A673 (cell line): ENCODE measurements at regions not wholly inside any gene's neighbourhood (a gene's known extent, or its start where the extent isn't known, plus 50 kb on each side); places are given as distances from the start of the nearest gene placed in this dataset.

Source experiments
- EZH2 ChIP-seq: fragments of 200-600 bp; sonication (generic); IDR thresholded peaks from 2 replicates; pipeline ENCODE4 v1.6.1; 2017; ENCODE audit warnings: borderline replicate concordance, low read depth, mild to moderate bottlenecking, mixed read lengths, antibody characterized with exemption, low read length; ENCODE audit not compliant: poor library complexity, severe bottlenecking
- TF ChIP-seq, protein P1 (sequence below): fragments of 300-800, 200-600 bp; sonication (generic); conservative IDR thresholded peaks from 2 replicates; pipeline ENCODE4 v1.5.1; 2017; ENCODE audit warnings: low read depth, mild to moderate bottlenecking, antibody characterized with exemption, low read length, moderate library complexity, mixed read lengths

DNA sequence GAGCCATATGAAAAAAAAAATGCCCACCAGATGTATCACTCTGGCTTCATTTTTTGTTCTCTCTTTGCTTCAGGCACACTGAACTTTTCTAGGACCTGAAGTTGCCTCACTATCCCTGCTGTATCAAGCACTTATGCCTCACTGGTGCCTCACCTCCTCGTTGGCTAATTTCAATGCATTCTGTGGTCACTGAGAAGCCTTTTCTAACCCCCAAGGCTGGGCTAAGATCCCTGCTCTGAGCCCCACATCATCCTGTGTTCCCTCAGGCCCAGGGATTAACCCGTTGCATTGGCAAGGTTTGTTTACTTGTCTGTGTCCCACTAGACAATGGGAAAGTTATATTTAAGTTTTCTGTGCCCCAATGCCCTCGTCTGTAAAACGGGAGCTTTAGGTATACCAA lies 362.7 kb downstream of the OSTF1 start:
- TF ChIP-seq, protein P1, sequence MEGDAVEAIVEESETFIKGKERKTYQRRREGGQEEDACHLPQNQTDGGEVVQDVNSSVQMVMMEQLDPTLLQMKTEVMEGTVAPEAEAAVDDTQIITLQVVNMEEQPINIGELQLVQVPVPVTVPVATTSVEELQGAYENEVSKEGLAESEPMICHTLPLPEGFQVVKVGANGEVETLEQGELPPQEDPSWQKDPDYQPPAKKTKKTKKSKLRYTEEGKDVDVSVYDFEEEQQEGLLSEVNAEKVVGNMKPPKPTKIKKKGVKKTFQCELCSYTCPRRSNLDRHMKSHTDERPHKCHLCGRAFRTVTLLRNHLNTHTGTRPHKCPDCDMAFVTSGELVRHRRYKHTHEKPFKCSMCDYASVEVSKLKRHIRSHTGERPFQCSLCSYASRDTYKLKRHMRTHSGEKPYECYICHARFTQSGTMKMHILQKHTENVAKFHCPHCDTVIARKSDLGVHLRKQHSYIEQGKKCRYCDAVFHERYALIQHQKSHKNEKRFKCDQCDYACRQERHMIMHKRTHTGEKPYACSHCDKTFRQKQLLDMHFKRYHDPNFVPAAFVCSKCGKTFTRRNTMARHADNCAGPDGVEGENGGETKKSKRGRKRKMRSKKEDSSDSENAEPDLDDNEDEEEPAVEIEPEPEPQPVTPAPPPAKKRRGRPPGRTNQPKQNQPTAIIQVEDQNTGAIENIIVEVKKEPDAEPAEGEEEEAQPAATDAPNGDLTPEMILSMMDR, result no peak
- TF ChIP-seq EZH2, result no peak
